ENCODE measurements at regions not wholly inside any gene's neighbourhood (a gene's known extent, or its start where the extent isn't known, plus 50 kb on each side); places are given as distances from the start of the nearest gene placed in this dataset.
A peak's percentile ranks its signal among the peaks of the same experiment; 100 is the strongest.

GRCh38 chr9:103867886-103868285 lies 226.2 kb upstream of the SMC2 start:
- intact Hi-C loops (cut with micrococcal nuclease; ENCODE audit: unreplicated experiment) = no loop called here
- CTCF ChIA-PET = no interaction called here
- Mint-ChIP-seq H3K4me1 (ENCODE audit: low read depth, unreplicated experiment) (no peaks in the 10 kb centered on the region), H3K4me3 (ENCODE audit: unreplicated experiment) (no peak overlapping the region), H3K36me3 (ENCODE audit: insufficient read depth, unreplicated experiment) (no peaks in the 10 kb centered on the region), H3K27ac (ENCODE audit: unreplicated experiment) (no peak overlapping the region), H3K27me3 (ENCODE audit: insufficient read depth, unreplicated experiment) (no peaks in the 10 kb centered on the region), H3K9me3 (ENCODE audit: unreplicated experiment) (no peaks in the 10 kb centered on the region)
- DNase-seq = no peak
- BruUV-seq (replicated peaks) = no TSS peak
- TF ChIP-seq, protein P1, sequence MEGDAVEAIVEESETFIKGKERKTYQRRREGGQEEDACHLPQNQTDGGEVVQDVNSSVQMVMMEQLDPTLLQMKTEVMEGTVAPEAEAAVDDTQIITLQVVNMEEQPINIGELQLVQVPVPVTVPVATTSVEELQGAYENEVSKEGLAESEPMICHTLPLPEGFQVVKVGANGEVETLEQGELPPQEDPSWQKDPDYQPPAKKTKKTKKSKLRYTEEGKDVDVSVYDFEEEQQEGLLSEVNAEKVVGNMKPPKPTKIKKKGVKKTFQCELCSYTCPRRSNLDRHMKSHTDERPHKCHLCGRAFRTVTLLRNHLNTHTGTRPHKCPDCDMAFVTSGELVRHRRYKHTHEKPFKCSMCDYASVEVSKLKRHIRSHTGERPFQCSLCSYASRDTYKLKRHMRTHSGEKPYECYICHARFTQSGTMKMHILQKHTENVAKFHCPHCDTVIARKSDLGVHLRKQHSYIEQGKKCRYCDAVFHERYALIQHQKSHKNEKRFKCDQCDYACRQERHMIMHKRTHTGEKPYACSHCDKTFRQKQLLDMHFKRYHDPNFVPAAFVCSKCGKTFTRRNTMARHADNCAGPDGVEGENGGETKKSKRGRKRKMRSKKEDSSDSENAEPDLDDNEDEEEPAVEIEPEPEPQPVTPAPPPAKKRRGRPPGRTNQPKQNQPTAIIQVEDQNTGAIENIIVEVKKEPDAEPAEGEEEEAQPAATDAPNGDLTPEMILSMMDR (IDR thresholded peaks at IDR 0.05; ENCODE audit: insufficient read depth in 1 of 2, low read depth in 1 of 2, low read length in 1 of 2, severe bottlenecking in 1 of 2, unreplicated experiment in 1 of 2) = no peak
- no peaks in the 10 kb centered on the region for H3K27me3 ChIP-seq (replicated peaks; ENCODE audit: control insufficient read depth, insufficient read depth, low read length)
- no peaks in the 10 kb centered on the region for H3K9me3 ChIP-seq
- H3K4me1 ChIP-seq = no peaks in the 10 kb centered on the region
- no peaks in the 10 kb centered on the region for H3K36me3 ChIP-seq (ENCODE audit: control insufficient read depth, insufficient read depth, low read length)
- POLR2A ChIA-PET = no interaction called here
- H3K4me3 ChIP-seq (ENCODE audit: low read depth, low read length) = no peak overlapping the region

GRCh38 chr9:103872811-103873210 lies 221.3 kb upstream of the SMC2 start:
- BruUV-seq (replicated peaks) = no TSS peak
- intact Hi-C loops (cut with micrococcal nuclease; ENCODE audit: unreplicated experiment) = no loop called here
- POLR2A ChIA-PET = no interaction called here
- H3K9me3 Mint-ChIP-seq (ENCODE audit: unreplicated experiment) = no peaks in the 10 kb centered on the region
- H3K36me3 Mint-ChIP-seq (ENCODE audit: insufficient read depth, unreplicated experiment) = no peaks in the 10 kb centered on the region
- Histone ChIP-seq H3K9me3 (no peaks in the 10 kb centered on the region), H3K4me1 (no peaks in the 10 kb centered on the region), H3K4me3 (ENCODE audit: low read depth, low read length) (no peak overlapping the region), H3K27me3 (replicated peaks; ENCODE audit: control insufficient read depth, insufficient read depth, low read length) (no peaks in the 10 kb centered on the region), H3K36me3 (ENCODE audit: control insufficient read depth, insufficient read depth, low read length) (no peaks in the 10 kb centered on the region)
- no peak overlapping the region for H3K27ac Mint-ChIP-seq (ENCODE audit: unreplicated experiment)
- H3K27me3 Mint-ChIP-seq (ENCODE audit: insufficient read depth, unreplicated experiment) = no peaks in the 10 kb centered on the region
- TF ChIP-seq, protein P1 (IDR thresholded peaks at IDR 0.05; ENCODE audit: insufficient read depth in 1 of 2, low read depth in 1 of 2, low read length in 1 of 2, severe bottlenecking in 1 of 2, unreplicated experiment in 1 of 2) = peak in 1 of 2 experiments; percentile 12
- DNase-seq = no peak
- no peak overlapping the region for H3K4me3 Mint-ChIP-seq (ENCODE audit: unreplicated experiment)
- no peaks in the 10 kb centered on the region for H3K4me1 Mint-ChIP-seq (ENCODE audit: low read depth, unreplicated experiment)
- CTCF ChIA-PET = no interaction called here

DNA sequence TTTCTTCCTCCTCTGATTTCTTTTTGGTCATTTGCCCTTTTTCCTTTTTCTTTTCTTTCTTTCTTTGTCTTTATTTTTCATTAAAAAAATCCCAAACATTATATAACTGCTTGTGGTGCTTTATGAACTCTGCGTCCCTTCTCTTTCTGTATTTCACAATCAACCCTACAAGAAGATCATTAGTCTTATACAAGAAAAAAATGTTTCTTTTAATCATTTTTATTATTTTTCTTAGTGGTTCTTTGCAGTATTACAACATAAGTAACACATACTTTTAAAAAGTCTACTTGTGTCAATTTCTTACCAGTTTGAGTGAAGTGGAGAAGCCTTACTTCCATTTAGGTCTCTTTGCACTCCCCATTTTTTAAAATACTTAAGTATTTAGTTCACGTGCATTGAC lies 212.7 kb upstream of the SMC2 start:
- Histone ChIP-seq H3K27me3 (replicated peaks; ENCODE audit: control insufficient read depth, insufficient read depth, low read length) (no peaks in the 10 kb centered on the region), H3K36me3 (ENCODE audit: control insufficient read depth, insufficient read depth, low read length) (no peaks in the 10 kb centered on the region), H3K9me3 (no peaks in the 10 kb centered on the region), H3K4me1 (no peaks in the 10 kb centered on the region), H3K4me3 (ENCODE audit: low read depth, low read length) (no peak overlapping the region)
- DNase-seq = no peak
- CTCF ChIA-PET = no interaction called here
- no peaks in the 10 kb centered on the region for H3K4me1 Mint-ChIP-seq (ENCODE audit: low read depth, unreplicated experiment)
- BruUV-seq (replicated peaks) = no TSS peak
- POLR2A ChIA-PET = no interaction called here
- TF ChIP-seq, protein P1 (IDR thresholded peaks at IDR 0.05; ENCODE audit: insufficient read depth in 1 of 2, low read depth in 1 of 2, low read length in 1 of 2, severe bottlenecking in 1 of 2, unreplicated experiment in 1 of 2) = no peak
- H3K9me3 Mint-ChIP-seq (ENCODE audit: unreplicated experiment) = no peaks in the 10 kb centered on the region
- no peak overlapping the region for H3K4me3 Mint-ChIP-seq (ENCODE audit: unreplicated experiment)
- H3K36me3 Mint-ChIP-seq (ENCODE audit: insufficient read depth, unreplicated experiment) = no peaks in the 10 kb centered on the region
- intact Hi-C loops (cut with micrococcal nuclease; ENCODE audit: unreplicated experiment) = no loop called here
- H3K27me3 Mint-ChIP-seq (ENCODE audit: insufficient read depth, unreplicated experiment) = no peaks in the 10 kb centered on the region
- no peak overlapping the region for H3K27ac Mint-ChIP-seq (ENCODE audit: unreplicated experiment)

Data from Caco-2 (cell line).